Lower lobe of right lung (tissue), 2 donors: ENCODE measurements at regions not wholly inside any gene's neighbourhood (a gene's known extent, or its start where the extent isn't known, plus 50 kb on each side); places are given as distances from the start of the nearest gene placed in this dataset.

Source experiments
- ATAC-seq, 2 donors: fragments of 200-7000 bp; cut with Tn5 transposase; one replicate each; pipeline ENCODE4 v1.9.1; 2020 to 2022; ENCODE audit warnings: mild to moderate bottlenecking in 2 of 2, moderate library complexity in 2 of 2
- DNase-seq: peaks from one replicate; pipeline ENCODE4 v3.0.0-alpha.2; 2020
- H3K27ac ChIP-seq: fragments of 200-600 bp; one replicate; pipeline ENCODE4 v1.8.0; 2022
- H3K27me3 ChIP-seq: fragments of 200-600 bp; one replicate; pipeline ENCODE4 v1.8.0; 2022; ENCODE audit warnings: low read depth
- H3K36me3 ChIP-seq: fragments of 200-600 bp; one replicate; pipeline ENCODE4 v1.8.0; 2022; ENCODE audit warnings: mild to moderate bottlenecking
- H3K4me1 ChIP-seq: fragments of 200-600 bp; one replicate; pipeline ENCODE4 v1.8.0; 2022
- H3K4me3 ChIP-seq: fragments of 200-600 bp; one replicate; pipeline ENCODE4 v1.8.0; 2022; ENCODE audit warnings: mild to moderate bottlenecking
- H3K9me3 ChIP-seq: fragments of 200-600 bp; one replicate; pipeline ENCODE4 v1.8.0; 2022
- intact Hi-C: fragments of 100-400 bp; cut with DNase I; formaldehyde crosslinking; loops from one replicate; pipeline ENCODE4 v1.11.0; 2022
- TF ChIP-seq, protein P1 (sequence below): fragments of 200-600 bp; IDR thresholded peaks from one replicate; pipeline ENCODE4 v1.8.0; 2022; ENCODE audit warnings: antibody characterized with exemption, mild to moderate bottlenecking
- donor health status: DM: no; HTN: yes; CAD: no; lungs with severe emphysema.

DNA sequence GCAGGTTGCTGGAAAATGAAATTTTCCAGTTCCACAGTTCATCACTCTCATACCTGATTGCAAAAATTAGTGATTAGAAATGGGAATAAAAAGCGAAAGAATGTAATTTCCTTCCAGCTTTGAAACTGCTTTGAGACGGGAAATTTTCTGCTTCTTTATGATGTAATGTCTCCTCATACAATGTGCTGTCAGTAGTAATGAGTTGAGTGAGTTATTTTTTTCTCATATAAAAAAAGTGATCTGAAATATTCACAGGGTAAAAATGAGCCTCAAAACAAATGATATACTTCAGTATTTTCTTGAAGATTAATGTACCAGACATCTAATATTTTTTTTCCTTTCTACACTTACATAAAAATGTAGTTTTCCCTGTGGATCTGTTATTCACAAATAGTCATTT lies 179.1 kb upstream of the FAT4 start:
- intact Hi-C loops: no loop called here
- ATAC-seq: no peak
- TF ChIP-seq, protein P1, sequence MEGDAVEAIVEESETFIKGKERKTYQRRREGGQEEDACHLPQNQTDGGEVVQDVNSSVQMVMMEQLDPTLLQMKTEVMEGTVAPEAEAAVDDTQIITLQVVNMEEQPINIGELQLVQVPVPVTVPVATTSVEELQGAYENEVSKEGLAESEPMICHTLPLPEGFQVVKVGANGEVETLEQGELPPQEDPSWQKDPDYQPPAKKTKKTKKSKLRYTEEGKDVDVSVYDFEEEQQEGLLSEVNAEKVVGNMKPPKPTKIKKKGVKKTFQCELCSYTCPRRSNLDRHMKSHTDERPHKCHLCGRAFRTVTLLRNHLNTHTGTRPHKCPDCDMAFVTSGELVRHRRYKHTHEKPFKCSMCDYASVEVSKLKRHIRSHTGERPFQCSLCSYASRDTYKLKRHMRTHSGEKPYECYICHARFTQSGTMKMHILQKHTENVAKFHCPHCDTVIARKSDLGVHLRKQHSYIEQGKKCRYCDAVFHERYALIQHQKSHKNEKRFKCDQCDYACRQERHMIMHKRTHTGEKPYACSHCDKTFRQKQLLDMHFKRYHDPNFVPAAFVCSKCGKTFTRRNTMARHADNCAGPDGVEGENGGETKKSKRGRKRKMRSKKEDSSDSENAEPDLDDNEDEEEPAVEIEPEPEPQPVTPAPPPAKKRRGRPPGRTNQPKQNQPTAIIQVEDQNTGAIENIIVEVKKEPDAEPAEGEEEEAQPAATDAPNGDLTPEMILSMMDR: no peak

GRCh38 chr4:125132729-125133128 lies 182.0 kb upstream of the FAT4 start:
- no peaks in the 10 kb centered on the region for H3K27me3 ChIP-seq
- intact Hi-C loops: no loop called here
- no peak overlapping the region for H3K27ac ChIP-seq
- TF ChIP-seq, protein P1: no peak
- H3K4me3 ChIP-seq: no peak overlapping the region
- DNase-seq: no peak
- no peaks in the 10 kb centered on the region for H3K36me3 ChIP-seq
- no peaks in the 10 kb centered on the region for H3K9me3 ChIP-seq
- no peak for ATAC-seq
- H3K4me1 ChIP-seq: no peaks in the 10 kb centered on the region

More for the DNA sequence above, 179.1 kb upstream of the FAT4 start:
- no peak for DNase-seq
- Histone ChIP-seq H3K4me3 (no peak overlapping the region), H3K27ac (no peak overlapping the region), H3K36me3 (no peaks in the 10 kb centered on the region), H3K9me3 (no peaks in the 10 kb centered on the region), H3K4me1 (no peaks in the 10 kb centered on the region), H3K27me3 (no peaks in the 10 kb centered on the region)

DNA sequence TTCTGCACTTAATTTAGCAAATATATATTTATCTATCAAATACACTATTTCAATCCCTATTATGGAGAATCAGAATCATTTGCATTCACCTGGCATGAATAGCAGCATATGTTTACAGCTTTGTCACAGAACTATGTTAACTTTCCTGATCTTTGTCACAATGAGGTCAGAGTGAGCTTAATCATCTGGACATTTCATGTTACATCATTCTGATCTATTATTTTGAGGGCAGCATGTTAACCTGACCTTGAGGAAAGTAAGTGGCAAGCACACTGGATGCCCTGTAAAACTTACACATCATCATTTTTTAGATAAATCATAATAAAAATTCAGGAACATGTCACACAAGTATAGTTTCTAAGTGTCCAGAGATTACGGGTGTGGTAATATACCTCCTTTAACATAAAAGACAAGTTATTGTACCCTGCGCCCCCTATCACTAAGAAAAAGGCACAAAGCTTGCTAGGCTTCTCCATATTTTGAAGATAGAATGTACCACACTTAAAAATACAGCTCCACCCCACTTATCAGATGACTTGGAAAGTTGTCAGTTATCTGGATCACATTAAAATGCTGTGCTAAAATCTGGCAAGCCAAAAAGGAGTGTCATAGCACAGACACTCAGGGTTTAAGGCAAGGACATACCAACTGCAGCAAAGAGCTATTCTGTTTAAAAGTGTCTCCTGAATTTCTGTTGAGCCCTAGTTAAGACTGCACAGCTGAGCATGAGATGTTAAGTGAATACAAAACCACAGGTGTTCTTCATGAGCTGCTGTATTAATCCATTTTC lies 182.7 kb upstream of the FAT4 start:
- Histone ChIP-seq H3K4me1 (no peaks in the 10 kb centered on the region), H3K4me3 (no peak overlapping the region), H3K36me3 (no peaks in the 10 kb centered on the region), H3K9me3 (no peaks in the 10 kb centered on the region), H3K27ac (no peak overlapping the region), H3K27me3 (no peaks in the 10 kb centered on the region)
- no peak for ATAC-seq
- no peak for DNase-seq
- TF ChIP-seq, protein P1: no peak
- intact Hi-C loops: no loop called here

- intact Hi-C loops: no loop called here
Observed at GRCh38 chr4:125125276-125125675, 189.5 kb upstream of the FAT4 start.

GRCh38 chr4:125123570-125124109 lies 191.1 kb upstream of the FAT4 start:
- intact Hi-C loops: no loop called here
- Histone ChIP-seq H3K4me3 (no peak overlapping the region), H3K9me3 (no peaks in the 10 kb centered on the region), H3K4me1 (no peaks in the 10 kb centered on the region), H3K27ac (no peak overlapping the region), H3K27me3 (no peaks in the 10 kb centered on the region), H3K36me3 (no peaks in the 10 kb centered on the region)
- TF ChIP-seq, protein P1: no peak
- no peak for ATAC-seq
- DNase-seq: no peak

More at GRCh38 chr4:125125276-125125675, 189.5 kb upstream of the FAT4 start:
- Histone ChIP-seq H3K27me3 (no peaks in the 10 kb centered on the region), H3K4me3 (no peak overlapping the region), H3K36me3 (no peaks in the 10 kb centered on the region), H3K4me1 (no peaks in the 10 kb centered on the region), H3K9me3 (no peaks in the 10 kb centered on the region), H3K27ac (no peak overlapping the region)
- TF ChIP-seq, protein P1: no peak
- ATAC-seq (no peak), DNase-seq (no peak)
